ENCODE measurements at regions not wholly inside any gene's neighbourhood (a gene's known extent, or its start where the extent isn't known, plus 50 kb on each side); places are given as distances from the start of the nearest gene placed in this dataset.

DNA sequence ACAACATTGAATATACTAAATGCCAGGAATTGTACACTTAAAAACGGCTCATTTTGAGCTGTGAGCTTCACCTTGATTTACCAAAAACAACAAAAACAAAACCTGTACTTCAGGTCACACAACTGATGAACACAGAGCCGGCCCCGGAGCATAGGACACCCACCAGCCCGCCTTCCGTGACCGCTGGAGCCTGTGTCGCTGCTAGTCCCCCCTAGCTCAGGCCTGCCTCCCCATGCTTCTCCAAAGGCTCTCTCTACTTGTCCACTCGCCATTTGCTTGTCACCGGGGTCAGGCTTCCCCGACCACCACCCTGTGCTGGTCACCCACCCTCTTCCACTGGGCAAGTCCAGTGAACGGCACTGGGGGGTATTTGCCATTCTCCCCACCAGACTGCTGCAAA lies 113.8 kb upstream of the TNRC6C start:
- Histone ChIP-seq H3K9me3 (no peaks in the 10 kb centered on the region), H3K27me3 (no peaks in the 10 kb centered on the region), H3K4me3 (no peak overlapping the region), H3K36me3 (no peaks in the 10 kb centered on the region), H3K27ac (no peak overlapping the region), H3K4me1 (peaks cover 7% of the 10 kb centered on the region)
- no peak for TF ChIP-seq POLR2AphosphoS5 (IDR thresholded peaks at IDR 0.05; ENCODE audit: insufficient read depth in 1 of 2, low read depth in 1 of 2)
- TF ChIP-seq, protein P1, sequence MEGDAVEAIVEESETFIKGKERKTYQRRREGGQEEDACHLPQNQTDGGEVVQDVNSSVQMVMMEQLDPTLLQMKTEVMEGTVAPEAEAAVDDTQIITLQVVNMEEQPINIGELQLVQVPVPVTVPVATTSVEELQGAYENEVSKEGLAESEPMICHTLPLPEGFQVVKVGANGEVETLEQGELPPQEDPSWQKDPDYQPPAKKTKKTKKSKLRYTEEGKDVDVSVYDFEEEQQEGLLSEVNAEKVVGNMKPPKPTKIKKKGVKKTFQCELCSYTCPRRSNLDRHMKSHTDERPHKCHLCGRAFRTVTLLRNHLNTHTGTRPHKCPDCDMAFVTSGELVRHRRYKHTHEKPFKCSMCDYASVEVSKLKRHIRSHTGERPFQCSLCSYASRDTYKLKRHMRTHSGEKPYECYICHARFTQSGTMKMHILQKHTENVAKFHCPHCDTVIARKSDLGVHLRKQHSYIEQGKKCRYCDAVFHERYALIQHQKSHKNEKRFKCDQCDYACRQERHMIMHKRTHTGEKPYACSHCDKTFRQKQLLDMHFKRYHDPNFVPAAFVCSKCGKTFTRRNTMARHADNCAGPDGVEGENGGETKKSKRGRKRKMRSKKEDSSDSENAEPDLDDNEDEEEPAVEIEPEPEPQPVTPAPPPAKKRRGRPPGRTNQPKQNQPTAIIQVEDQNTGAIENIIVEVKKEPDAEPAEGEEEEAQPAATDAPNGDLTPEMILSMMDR (IDR thresholded peaks at IDR 0.05), result no peak
- TF ChIP-seq POLR2A (IDR thresholded peaks at IDR 0.05), result no peak
- intact Hi-C loops (cut with DNase I), result no loop called here
- no peak for DNase-seq (ENCODE audit: extremely low spot score in 2 of 2)

GRCh38 chr17:77845541-77846225 lies 112.8 kb upstream of the TNRC6C start:
- DNase-seq (ENCODE audit: extremely low spot score in 2 of 2), result no peak
- TF ChIP-seq POLR2A (IDR thresholded peaks at IDR 0.05) (no peak), POLR2AphosphoS5 (IDR thresholded peaks at IDR 0.05; ENCODE audit: insufficient read depth in 1 of 2, low read depth in 1 of 2) (no peak)
- TF ChIP-seq, protein P1 (IDR thresholded peaks at IDR 0.05), result no peak
- Histone ChIP-seq H3K4me1 (peaks cover 7% of the 10 kb centered on the region), H3K9me3 (no peaks in the 10 kb centered on the region), H3K27me3 (no peaks in the 10 kb centered on the region), H3K36me3 (no peaks in the 10 kb centered on the region), H3K4me3 (no peak overlapping the region), H3K27ac (no peak overlapping the region)
- intact Hi-C loops (cut with DNase I), result no loop called here

- H3K36me3 ChIP-seq, result no peaks in the 10 kb centered on the region
- no peak for DNase-seq (ENCODE audit: extremely low spot score in 2 of 2)
- TF ChIP-seq POLR2A (IDR thresholded peaks at IDR 0.05) (no peak), POLR2AphosphoS5 (IDR thresholded peaks at IDR 0.05; ENCODE audit: insufficient read depth in 1 of 2, low read depth in 1 of 2) (no peak)
- TF ChIP-seq, protein P1 (IDR thresholded peaks at IDR 0.05), result no peak
- intact Hi-C loops (cut with DNase I), result no loop called here
- no peak overlapping the region for H3K27ac ChIP-seq
- H3K4me1 ChIP-seq, result peaks cover 7% of the 10 kb centered on the region
- no peaks in the 10 kb centered on the region for H3K9me3 ChIP-seq
- no peaks in the 10 kb centered on the region for H3K27me3 ChIP-seq
- H3K4me3 ChIP-seq, result no peak overlapping the region
These were observed 111.9 kb upstream of the TNRC6C start for GRCh38 chr17:77846531-77847085.

GRCh38 chr17:77847221-77848085 lies 111.0 kb upstream of the TNRC6C start:
- Histone ChIP-seq H3K27ac (no peak overlapping the region), H3K9me3 (no peaks in the 10 kb centered on the region), H3K4me1 (no peaks in the 10 kb centered on the region), H3K4me3 (no peak overlapping the region), H3K36me3 (no peaks in the 10 kb centered on the region), H3K27me3 (no peaks in the 10 kb centered on the region)
- intact Hi-C loops (cut with DNase I), result no loop called here
- no peak for DNase-seq (ENCODE audit: extremely low spot score in 2 of 2)
- TF ChIP-seq POLR2AphosphoS5 (IDR thresholded peaks at IDR 0.05; ENCODE audit: insufficient read depth in 1 of 2, low read depth in 1 of 2) (no peak), POLR2A (IDR thresholded peaks at IDR 0.05) (no peak)
- TF ChIP-seq, protein P1 (IDR thresholded peaks at IDR 0.05), result no peak

All from vagina (tissue), 2 donors.